Lower lobe of right lung (tissue), 2 donors: ENCODE measurements at regions not wholly inside any gene's neighbourhood (a gene's known extent, or its start where the extent isn't known, plus 50 kb on each side); places are given as distances from the start of the nearest gene placed in this dataset.

Experiments used
- ATAC-seq, 2 donors: fragments of 200-7000 bp; cut with Tn5 transposase; one replicate each; pipeline ENCODE4 v1.9.1; 2020 to 2022; ENCODE audit warnings: mild to moderate bottlenecking in 2 of 2, moderate library complexity in 2 of 2
- DNase-seq: peaks from one replicate; pipeline ENCODE4 v3.0.0-alpha.2; 2020
- H3K27ac ChIP-seq: fragments of 200-600 bp; one replicate; pipeline ENCODE4 v1.8.0; 2022
- H3K27me3 ChIP-seq: fragments of 200-600 bp; one replicate; pipeline ENCODE4 v1.8.0; 2022; ENCODE audit warnings: low read depth
- H3K36me3 ChIP-seq: fragments of 200-600 bp; one replicate; pipeline ENCODE4 v1.8.0; 2022; ENCODE audit warnings: mild to moderate bottlenecking
- H3K4me1 ChIP-seq: fragments of 200-600 bp; one replicate; pipeline ENCODE4 v1.8.0; 2022
- H3K4me3 ChIP-seq: fragments of 200-600 bp; one replicate; pipeline ENCODE4 v1.8.0; 2022; ENCODE audit warnings: mild to moderate bottlenecking
- H3K9me3 ChIP-seq: fragments of 200-600 bp; one replicate; pipeline ENCODE4 v1.8.0; 2022
- intact Hi-C: fragments of 100-400 bp; cut with DNase I; formaldehyde crosslinking; loops from one replicate; pipeline ENCODE4 v1.11.0; 2022
- TF ChIP-seq, protein P1 (sequence below): fragments of 200-600 bp; IDR thresholded peaks from one replicate; pipeline ENCODE4 v1.8.0; 2022; ENCODE audit warnings: antibody characterized with exemption, mild to moderate bottlenecking
- donor health status: DM: no; HTN: yes; CAD: no; lungs with severe emphysema.

GRCh38 chr14:97878206-97878605, 1081.0 kb downstream of the VRK1 start:
- Histone ChIP-seq H3K4me3 (no peak overlapping the region), H3K36me3 (no peaks in the 10 kb centered on the region), H3K27ac (no peak overlapping the region), H3K9me3 (no peaks in the 10 kb centered on the region), H3K27me3 (no peaks in the 10 kb centered on the region), H3K4me1 (no peaks in the 10 kb centered on the region)
- TF ChIP-seq, protein P1, sequence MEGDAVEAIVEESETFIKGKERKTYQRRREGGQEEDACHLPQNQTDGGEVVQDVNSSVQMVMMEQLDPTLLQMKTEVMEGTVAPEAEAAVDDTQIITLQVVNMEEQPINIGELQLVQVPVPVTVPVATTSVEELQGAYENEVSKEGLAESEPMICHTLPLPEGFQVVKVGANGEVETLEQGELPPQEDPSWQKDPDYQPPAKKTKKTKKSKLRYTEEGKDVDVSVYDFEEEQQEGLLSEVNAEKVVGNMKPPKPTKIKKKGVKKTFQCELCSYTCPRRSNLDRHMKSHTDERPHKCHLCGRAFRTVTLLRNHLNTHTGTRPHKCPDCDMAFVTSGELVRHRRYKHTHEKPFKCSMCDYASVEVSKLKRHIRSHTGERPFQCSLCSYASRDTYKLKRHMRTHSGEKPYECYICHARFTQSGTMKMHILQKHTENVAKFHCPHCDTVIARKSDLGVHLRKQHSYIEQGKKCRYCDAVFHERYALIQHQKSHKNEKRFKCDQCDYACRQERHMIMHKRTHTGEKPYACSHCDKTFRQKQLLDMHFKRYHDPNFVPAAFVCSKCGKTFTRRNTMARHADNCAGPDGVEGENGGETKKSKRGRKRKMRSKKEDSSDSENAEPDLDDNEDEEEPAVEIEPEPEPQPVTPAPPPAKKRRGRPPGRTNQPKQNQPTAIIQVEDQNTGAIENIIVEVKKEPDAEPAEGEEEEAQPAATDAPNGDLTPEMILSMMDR = no peak
- intact Hi-C loops = no loop called here
- DNase-seq (no peak), ATAC-seq (no peak)

DNA sequence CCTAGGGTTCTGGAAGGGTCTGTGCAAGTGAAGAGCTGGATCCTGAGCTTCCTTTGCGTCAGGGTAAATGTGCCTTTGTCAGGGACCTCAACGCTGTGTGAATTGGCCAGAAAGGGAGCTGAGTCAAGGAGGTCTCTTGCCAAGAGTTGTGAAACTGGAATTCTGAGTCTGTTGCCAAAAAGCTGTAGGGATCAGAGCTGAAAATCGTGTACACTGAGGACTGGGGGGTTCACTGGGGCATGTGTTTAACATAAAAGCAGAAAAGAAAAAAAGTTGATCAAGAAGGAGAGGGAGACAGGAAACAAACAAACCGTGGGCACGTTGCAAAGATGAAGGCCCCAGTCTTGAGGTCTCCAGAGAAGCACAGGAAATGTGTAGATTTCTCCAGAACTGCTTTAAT, 1081.5 kb downstream of the VRK1 start:
- Histone ChIP-seq H3K4me3 (no peak overlapping the region), H3K27ac (no peak overlapping the region), H3K27me3 (no peaks in the 10 kb centered on the region), H3K36me3 (no peaks in the 10 kb centered on the region), H3K4me1 (no peaks in the 10 kb centered on the region), H3K9me3 (no peaks in the 10 kb centered on the region)
- intact Hi-C loops = no loop called here
- DNase-seq (no peak), ATAC-seq (peak; percentile 32 to 43)
- TF ChIP-seq, protein P1 = no peak

- Histone ChIP-seq H3K4me3 (no peak overlapping the region), H3K36me3 (no peaks in the 10 kb centered on the region), H3K9me3 (no peaks in the 10 kb centered on the region), H3K27me3 (no peaks in the 10 kb centered on the region), H3K27ac (no peak overlapping the region), H3K4me1 (no peaks in the 10 kb centered on the region)
- no peak for DNase-seq
- no peak for ATAC-seq
- TF ChIP-seq, protein P1 = no peak
- intact Hi-C loops = no loop called here
Observed at GRCh38 chr14:97887690-97888089, 1090.5 kb downstream of the VRK1 start.

DNA sequence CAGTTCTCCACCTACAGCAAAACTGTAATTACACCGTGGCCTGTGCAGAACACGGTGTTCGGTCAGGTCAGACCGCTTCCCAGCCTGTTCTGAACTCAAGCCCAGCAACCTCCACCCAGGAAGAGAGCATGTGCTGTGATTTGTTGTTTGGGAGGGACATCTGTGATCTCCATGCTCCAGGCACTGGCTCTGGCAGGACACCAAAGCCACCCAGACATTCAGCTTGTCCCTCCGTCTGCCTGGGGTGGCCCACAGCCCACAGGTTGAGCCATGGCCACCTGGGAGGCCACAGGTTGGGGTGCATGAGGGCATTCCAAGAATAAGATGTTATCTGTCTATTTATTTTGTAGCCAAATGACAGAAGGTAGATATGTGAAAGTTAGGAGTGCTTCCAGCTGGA, 1091.1 kb downstream of the VRK1 start:
- intact Hi-C loops = no loop called here
- DNase-seq (no peak), ATAC-seq (no peak)
- H3K9me3 ChIP-seq = no peaks in the 10 kb centered on the region
- TF ChIP-seq, protein P1 = no peak
- no peak overlapping the region for H3K4me3 ChIP-seq
- no peaks in the 10 kb centered on the region for H3K27me3 ChIP-seq
- no peaks in the 10 kb centered on the region for H3K4me1 ChIP-seq
- H3K27ac ChIP-seq = no peak overlapping the region
- H3K36me3 ChIP-seq = no peaks in the 10 kb centered on the region

DNA sequence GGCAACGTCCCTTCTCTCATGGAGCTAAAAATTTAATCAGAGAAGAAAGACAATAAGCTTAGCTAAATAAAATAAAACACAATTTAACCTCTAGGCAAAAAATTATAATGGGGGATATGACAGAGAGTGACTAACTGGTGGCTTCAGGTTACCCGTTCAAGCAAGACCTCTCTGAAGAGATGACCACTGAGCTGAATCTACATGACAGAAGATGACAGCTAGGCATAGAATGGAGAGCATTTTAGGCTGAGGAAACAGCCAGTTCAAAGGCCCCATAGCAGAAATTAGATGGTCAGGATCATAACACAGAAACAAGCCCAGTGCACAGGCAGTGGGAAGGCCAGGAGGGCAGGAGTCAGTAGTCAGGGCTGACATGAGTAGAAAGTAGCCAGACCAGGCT, 1094.3 kb downstream of the VRK1 start:
- Histone ChIP-seq H3K4me1 (no peaks in the 10 kb centered on the region), H3K9me3 (no peaks in the 10 kb centered on the region), H3K27me3 (no peaks in the 10 kb centered on the region), H3K36me3 (no peaks in the 10 kb centered on the region), H3K4me3 (no peak overlapping the region), H3K27ac (no peak overlapping the region)
- DNase-seq = no peak
- intact Hi-C loops = no loop called here
- TF ChIP-seq, protein P1 = no peak
- ATAC-seq = no peak

DNA sequence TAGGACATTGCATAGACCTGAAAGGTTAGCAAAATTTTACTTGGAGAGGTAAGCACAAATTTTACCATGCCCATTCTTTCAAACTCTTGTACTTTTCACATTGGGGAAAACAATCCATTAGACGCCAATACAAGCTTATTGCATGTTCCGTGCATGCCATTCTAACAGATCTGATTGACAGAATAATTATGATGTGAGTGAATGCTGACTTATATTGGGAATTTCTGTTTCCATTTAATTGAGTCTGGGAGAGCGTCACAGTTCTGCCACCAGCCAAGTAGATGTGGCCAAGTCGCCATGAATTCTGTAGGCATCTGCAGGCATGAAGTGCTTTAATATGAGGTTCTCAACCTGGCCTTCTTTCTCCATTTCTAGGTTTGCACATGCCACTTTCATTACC, 1097.4 kb downstream of the VRK1 start:
- TF ChIP-seq, protein P1 = no peak
- intact Hi-C loops = no loop called here
- Histone ChIP-seq H3K36me3 (no peaks in the 10 kb centered on the region), H3K27me3 (no peaks in the 10 kb centered on the region), H3K4me1 (no peaks in the 10 kb centered on the region), H3K9me3 (no peaks in the 10 kb centered on the region), H3K4me3 (no peak overlapping the region), H3K27ac (no peak overlapping the region)
- DNase-seq (no peak), ATAC-seq (no peak)
